ENCODE measurements at regions not wholly inside any gene's neighbourhood (a gene's known extent, or its start where the extent isn't known, plus 50 kb on each side); places are given as distances from the start of the nearest gene placed in this dataset.

GRCh38 chr6:6857528-6857927 is 250.2 kb upstream of the RREB1 start:
- no peak for TF ChIP-seq NCOA2 (IDR thresholded peaks at IDR 0.05; ENCODE audit: partially characterized antibody in 2 of 2)
- TF ChIP-seq YY1 (IDR thresholded peaks at IDR 0.05; ENCODE audit: borderline replicate concordance in 1 of 3, control insufficient read depth in 1 of 3, extremely low read depth in 1 of 3, insufficient read depth in 3 of 3, insufficient read length in 1 of 3, insufficient replicate concordance in 2 of 3, low read depth in 1 of 3, low read length in 2 of 3), result no peak
- no peak for TF ChIP-seq HNRNPL (IDR thresholded peaks at IDR 0.05; ENCODE audit: low read depth, low read length)
- TF ChIP-seq, protein P1, sequence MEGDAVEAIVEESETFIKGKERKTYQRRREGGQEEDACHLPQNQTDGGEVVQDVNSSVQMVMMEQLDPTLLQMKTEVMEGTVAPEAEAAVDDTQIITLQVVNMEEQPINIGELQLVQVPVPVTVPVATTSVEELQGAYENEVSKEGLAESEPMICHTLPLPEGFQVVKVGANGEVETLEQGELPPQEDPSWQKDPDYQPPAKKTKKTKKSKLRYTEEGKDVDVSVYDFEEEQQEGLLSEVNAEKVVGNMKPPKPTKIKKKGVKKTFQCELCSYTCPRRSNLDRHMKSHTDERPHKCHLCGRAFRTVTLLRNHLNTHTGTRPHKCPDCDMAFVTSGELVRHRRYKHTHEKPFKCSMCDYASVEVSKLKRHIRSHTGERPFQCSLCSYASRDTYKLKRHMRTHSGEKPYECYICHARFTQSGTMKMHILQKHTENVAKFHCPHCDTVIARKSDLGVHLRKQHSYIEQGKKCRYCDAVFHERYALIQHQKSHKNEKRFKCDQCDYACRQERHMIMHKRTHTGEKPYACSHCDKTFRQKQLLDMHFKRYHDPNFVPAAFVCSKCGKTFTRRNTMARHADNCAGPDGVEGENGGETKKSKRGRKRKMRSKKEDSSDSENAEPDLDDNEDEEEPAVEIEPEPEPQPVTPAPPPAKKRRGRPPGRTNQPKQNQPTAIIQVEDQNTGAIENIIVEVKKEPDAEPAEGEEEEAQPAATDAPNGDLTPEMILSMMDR (IDR thresholded peaks at IDR 0.05 in 2 of 3, conservative IDR thresholded peaks at IDR 0.05 in 1 of 3; ENCODE audit: insufficient read depth in 2 of 3, low read depth in 1 of 3, low read length in 3 of 3), result no peak
- no peak for TF ChIP-seq CHD2 (IDR thresholded peaks at IDR 0.05; ENCODE audit: low read depth, low read length)
- TF ChIP-seq RAD21 (CRISPR knock-in tag; conservative IDR thresholded peaks at IDR 0.05 in 1 of 2, IDR thresholded peaks at IDR 0.05 in 1 of 2), result no peak
- no peak for TF ChIP-seq ZFX (CRISPR knock-in tag; IDR thresholded peaks at IDR 0.05)
- TF ChIP-seq E2F3 (CRISPR knock-in tag; IDR thresholded peaks at IDR 0.05), result no peak
- TF ChIP-seq, protein P2, sequence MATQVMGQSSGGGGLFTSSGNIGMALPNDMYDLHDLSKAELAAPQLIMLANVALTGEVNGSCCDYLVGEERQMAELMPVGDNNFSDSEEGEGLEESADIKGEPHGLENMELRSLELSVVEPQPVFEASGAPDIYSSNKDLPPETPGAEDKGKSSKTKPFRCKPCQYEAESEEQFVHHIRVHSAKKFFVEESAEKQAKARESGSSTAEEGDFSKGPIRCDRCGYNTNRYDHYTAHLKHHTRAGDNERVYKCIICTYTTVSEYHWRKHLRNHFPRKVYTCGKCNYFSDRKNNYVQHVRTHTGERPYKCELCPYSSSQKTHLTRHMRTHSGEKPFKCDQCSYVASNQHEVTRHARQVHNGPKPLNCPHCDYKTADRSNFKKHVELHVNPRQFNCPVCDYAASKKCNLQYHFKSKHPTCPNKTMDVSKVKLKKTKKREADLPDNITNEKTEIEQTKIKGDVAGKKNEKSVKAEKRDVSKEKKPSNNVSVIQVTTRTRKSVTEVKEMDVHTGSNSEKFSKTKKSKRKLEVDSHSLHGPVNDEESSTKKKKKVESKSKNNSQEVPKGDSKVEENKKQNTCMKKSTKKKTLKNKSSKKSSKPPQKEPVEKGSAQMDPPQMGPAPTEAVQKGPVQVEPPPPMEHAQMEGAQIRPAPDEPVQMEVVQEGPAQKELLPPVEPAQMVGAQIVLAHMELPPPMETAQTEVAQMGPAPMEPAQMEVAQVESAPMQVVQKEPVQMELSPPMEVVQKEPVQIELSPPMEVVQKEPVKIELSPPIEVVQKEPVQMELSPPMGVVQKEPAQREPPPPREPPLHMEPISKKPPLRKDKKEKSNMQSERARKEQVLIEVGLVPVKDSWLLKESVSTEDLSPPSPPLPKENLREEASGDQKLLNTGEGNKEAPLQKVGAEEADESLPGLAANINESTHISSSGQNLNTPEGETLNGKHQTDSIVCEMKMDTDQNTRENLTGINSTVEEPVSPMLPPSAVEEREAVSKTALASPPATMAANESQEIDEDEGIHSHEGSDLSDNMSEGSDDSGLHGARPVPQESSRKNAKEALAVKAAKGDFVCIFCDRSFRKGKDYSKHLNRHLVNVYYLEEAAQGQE (IDR thresholded peaks at IDR 0.05; ENCODE audit: borderline replicate concordance), result no peak
- TF ChIP-seq, protein P2 (CRISPR knock-in tag; IDR thresholded peaks at IDR 0.05; ENCODE audit: low read depth), result no peak
- no peak for TF ChIP-seq BRD4 (IDR thresholded peaks at IDR 0.05)
- TF ChIP-seq JUN (IDR thresholded peaks at IDR 0.05; ENCODE audit: borderline replicate concordance, low read depth, low read length), result no peak
- no peak for TF ChIP-seq JUN (CRISPR knock-in tag; IDR thresholded peaks at IDR 0.05; ENCODE audit: borderline replicate concordance)
- no peak for TF ChIP-seq XRCC5 (IDR thresholded peaks at IDR 0.05; ENCODE audit: low read depth, low read length)

Data from K562 (cell line).